Stomach (tissue), 4 donors: ENCODE measurements at regions not wholly inside any gene's neighbourhood (a gene's known extent, or its start where the extent isn't known, plus 50 kb on each side); places are given as distances from the start of the nearest gene placed in this dataset.

Experiments used
- CTCF ChIP-seq, 7 experiments: fragments of 450-650 bp in 4 of 7; fragments of 200-600 bp in 3 of 7; sonication (generic) in 3 of 7; IDR thresholded peaks; one replicate each; pipeline ENCODE4 v1.5.1; 2016 to 2019; ENCODE audit warnings: antibody characterized with exemption in 7 of 7, control low read depth in 2 of 7, mild to moderate bottlenecking in 1 of 7
- EP300 ChIP-seq: sonication (generic); formaldehyde crosslinking; IDR thresholded peaks from one replicate; pipeline ENCODE4 v1.6.1; 2017; ENCODE audit warnings: antibody characterized with exemption
- POLR2A ChIP-seq, 4 donors: fragments of 450-650 bp; IDR thresholded peaks; one replicate each; pipeline ENCODE4 v1.6.1; 2016; ENCODE audit warnings: antibody characterized with exemption in 4 of 4, control low read depth in 2 of 4, mild to moderate bottlenecking in 1 of 4, moderate library complexity in 1 of 4
- POLR2AphosphoS5 ChIP-seq, 3 donors: sonication (generic); formaldehyde crosslinking; IDR thresholded peaks; one replicate each; pipeline ENCODE4 v1.6.1; 2016; ENCODE audit warnings: antibody characterized with exemption in 3 of 3

DNA sequence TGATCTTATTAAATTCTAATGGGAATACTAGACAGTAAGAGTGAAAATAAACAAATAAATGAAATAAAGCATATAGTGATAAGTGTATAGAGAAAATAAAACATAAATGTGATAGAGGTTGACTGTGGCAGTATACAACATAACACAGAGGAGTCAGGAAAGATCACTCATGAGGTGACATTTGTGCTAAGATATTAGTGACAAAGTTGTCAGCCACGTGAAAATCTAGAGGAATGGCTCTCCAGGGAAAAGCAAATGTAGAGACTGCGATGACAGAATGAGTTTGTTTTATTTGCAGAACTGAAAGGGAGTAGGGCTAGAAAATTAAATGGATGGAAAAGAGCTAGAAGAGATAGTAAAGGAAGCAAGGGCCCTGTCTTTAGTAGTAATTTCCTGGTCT is 72.8 kb upstream of the GABRA2 start:
- no peak for TF ChIP-seq CTCF (IDR thresholded peaks at IDR 0.05)
- TF ChIP-seq POLR2A (IDR thresholded peaks at IDR 0.05), result no peak
- no peak for TF ChIP-seq POLR2AphosphoS5 (IDR thresholded peaks at IDR 0.05)
- no peak for TF ChIP-seq EP300
